ENCODE measurements at regions not wholly inside any gene's neighbourhood (a gene's known extent, or its start where the extent isn't known, plus 50 kb on each side); places are given as distances from the start of the nearest gene placed in this dataset.

- TF ChIP-seq, protein P1, sequence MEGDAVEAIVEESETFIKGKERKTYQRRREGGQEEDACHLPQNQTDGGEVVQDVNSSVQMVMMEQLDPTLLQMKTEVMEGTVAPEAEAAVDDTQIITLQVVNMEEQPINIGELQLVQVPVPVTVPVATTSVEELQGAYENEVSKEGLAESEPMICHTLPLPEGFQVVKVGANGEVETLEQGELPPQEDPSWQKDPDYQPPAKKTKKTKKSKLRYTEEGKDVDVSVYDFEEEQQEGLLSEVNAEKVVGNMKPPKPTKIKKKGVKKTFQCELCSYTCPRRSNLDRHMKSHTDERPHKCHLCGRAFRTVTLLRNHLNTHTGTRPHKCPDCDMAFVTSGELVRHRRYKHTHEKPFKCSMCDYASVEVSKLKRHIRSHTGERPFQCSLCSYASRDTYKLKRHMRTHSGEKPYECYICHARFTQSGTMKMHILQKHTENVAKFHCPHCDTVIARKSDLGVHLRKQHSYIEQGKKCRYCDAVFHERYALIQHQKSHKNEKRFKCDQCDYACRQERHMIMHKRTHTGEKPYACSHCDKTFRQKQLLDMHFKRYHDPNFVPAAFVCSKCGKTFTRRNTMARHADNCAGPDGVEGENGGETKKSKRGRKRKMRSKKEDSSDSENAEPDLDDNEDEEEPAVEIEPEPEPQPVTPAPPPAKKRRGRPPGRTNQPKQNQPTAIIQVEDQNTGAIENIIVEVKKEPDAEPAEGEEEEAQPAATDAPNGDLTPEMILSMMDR (IDR thresholded peaks at IDR 0.05; ENCODE audit: low read depth, low read length): no peak
- DNase-seq: no peak
- H3K36me3 ChIP-seq: no peaks in the 10 kb centered on the region
- no peak overlapping the region for H3K4me3 ChIP-seq (ENCODE audit: low read depth, low read length)
- no peaks in the 10 kb centered on the region for H3K27me3 ChIP-seq
- H3K9me3 ChIP-seq: no peaks in the 10 kb centered on the region
- peaks cover 12% of the 10 kb centered on the region for H3K4me1 ChIP-seq
These were observed 515.0 kb upstream of the ZMIZ1 start for GRCh38 chr10:78553792-78554191.

GRCh38 chr10:78555128-78555527 is 513.6 kb upstream of the ZMIZ1 start:
- no peaks in the 10 kb centered on the region for H3K9me3 ChIP-seq
- no peaks in the 10 kb centered on the region for H3K36me3 ChIP-seq
- H3K4me3 ChIP-seq (ENCODE audit: low read depth, low read length): no peak overlapping the region
- TF ChIP-seq, protein P1 (IDR thresholded peaks at IDR 0.05; ENCODE audit: low read depth, low read length): no peak
- peaks cover 19% of the 10 kb centered on the region for H3K4me1 ChIP-seq
- DNase-seq: no peak
- no peaks in the 10 kb centered on the region for H3K27me3 ChIP-seq

DNA sequence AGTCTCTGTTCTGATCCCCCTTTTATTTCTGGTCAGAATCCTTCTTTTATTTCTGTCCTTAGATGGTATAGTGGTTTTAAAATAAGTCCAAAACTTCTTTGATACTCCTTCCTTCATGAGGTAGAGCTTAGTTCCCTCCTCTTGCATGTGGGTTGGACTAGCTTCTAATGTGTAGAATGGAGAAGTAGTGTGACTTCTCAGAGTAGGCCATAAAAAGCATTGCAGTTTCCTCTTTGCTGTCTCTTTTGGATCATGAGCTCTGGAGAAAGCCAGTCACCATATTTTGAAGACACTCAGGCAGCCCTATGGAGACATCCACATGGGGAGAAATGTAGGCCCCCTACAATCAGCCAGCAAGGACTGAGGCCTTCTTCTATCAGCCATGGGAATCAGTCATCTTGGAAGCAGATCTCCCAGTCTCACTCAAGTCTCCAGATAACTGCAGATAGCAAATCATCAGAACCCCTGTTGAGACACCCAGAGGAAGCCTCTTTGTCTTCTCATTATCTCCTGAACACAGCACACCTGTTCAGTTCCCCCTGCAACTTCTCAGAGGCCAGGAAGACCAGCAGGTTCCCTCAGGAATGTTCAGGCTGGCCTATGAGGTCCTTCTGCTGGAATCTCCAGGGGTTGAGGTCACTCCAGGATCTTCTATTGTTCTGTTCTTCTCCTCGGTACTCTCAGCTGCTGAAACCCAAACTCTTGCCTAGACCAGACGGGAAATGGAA is 511.9 kb upstream of the ZMIZ1 start:
- Histone ChIP-seq H3K4me1 (peaks cover 13% of the 10 kb centered on the region), H3K9me3 (no peaks in the 10 kb centered on the region), H3K4me3 (ENCODE audit: low read depth, low read length) (no peak overlapping the region), H3K27me3 (no peaks in the 10 kb centered on the region), H3K36me3 (no peaks in the 10 kb centered on the region)
- TF ChIP-seq, protein P1 (IDR thresholded peaks at IDR 0.05; ENCODE audit: low read depth, low read length): no peak
- DNase-seq: no peak

DNA sequence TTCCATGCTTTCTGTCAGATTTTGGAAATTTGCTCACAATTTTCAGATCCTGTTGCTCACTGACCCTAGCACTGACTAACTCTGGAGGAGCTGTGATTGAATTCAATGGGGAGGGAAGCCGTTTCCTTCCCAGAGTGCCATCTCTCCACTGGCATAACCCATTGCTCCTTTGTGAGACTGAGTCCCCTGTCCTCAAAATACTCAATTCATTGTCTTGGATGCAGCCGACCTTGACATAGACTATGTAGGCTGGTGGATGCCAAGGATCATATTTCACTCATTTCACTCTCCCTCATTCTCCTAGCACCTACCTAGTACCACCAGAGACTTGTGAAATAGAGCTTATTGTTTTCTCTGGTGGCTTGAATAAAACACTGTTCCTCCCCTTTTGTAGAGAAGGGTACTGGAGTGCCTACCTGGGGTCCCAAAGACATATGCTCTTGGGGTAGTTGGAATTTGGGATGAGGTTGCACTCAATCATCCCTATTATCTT is 511.3 kb upstream of the ZMIZ1 start:
- Histone ChIP-seq H3K36me3 (no peaks in the 10 kb centered on the region), H3K4me1 (peaks cover 11% of the 10 kb centered on the region), H3K27me3 (no peaks in the 10 kb centered on the region), H3K9me3 (no peaks in the 10 kb centered on the region), H3K4me3 (ENCODE audit: low read depth, low read length) (no peak overlapping the region)
- TF ChIP-seq, protein P1 (IDR thresholded peaks at IDR 0.05; ENCODE audit: low read depth, low read length): no peak
- DNase-seq: no peak

GRCh38 chr10:78559661-78560340 is 509.0 kb upstream of the ZMIZ1 start:
- H3K4me3 ChIP-seq (ENCODE audit: low read depth, low read length): no peak overlapping the region
- H3K36me3 ChIP-seq: no peaks in the 10 kb centered on the region
- H3K9me3 ChIP-seq: no peaks in the 10 kb centered on the region
- peaks cover 11% of the 10 kb centered on the region for H3K4me1 ChIP-seq
- H3K27me3 ChIP-seq: no peaks in the 10 kb centered on the region
- DNase-seq: peak; percentile 32
- TF ChIP-seq, protein P1 (IDR thresholded peaks at IDR 0.05; ENCODE audit: low read depth, low read length): no peak

- Histone ChIP-seq H3K4me3 (ENCODE audit: low read depth, low read length) (no peak overlapping the region), H3K36me3 (no peaks in the 10 kb centered on the region), H3K27me3 (no peaks in the 10 kb centered on the region), H3K9me3 (no peaks in the 10 kb centered on the region), H3K4me1 (peaks cover 11% of the 10 kb centered on the region)
- TF ChIP-seq, protein P1 (IDR thresholded peaks at IDR 0.05; ENCODE audit: low read depth, low read length): no peak
- DNase-seq: no peak
These were observed 508.5 kb upstream of the ZMIZ1 start for GRCh38 chr10:78560341-78560688.
